HL-60 (cell line): ENCODE measurements at regions not wholly inside any gene's neighbourhood (a gene's known extent, or its start where the extent isn't known, plus 50 kb on each side); places are given as distances from the start of the nearest gene placed in this dataset.

Experiments
- CTCF ChIP-seq: IDR thresholded peaks from one replicate; pipeline ENCODE4 v1.5.1; 2011; ENCODE audit warnings: low read length, control low read depth, inconsistent platforms; ENCODE audit not compliant: insufficient read depth
- GABPA ChIP-seq: IDR thresholded peaks from 2 replicates; pipeline ENCODE4 v1.6.1; 2012; ENCODE audit warnings: low read depth

DNA sequence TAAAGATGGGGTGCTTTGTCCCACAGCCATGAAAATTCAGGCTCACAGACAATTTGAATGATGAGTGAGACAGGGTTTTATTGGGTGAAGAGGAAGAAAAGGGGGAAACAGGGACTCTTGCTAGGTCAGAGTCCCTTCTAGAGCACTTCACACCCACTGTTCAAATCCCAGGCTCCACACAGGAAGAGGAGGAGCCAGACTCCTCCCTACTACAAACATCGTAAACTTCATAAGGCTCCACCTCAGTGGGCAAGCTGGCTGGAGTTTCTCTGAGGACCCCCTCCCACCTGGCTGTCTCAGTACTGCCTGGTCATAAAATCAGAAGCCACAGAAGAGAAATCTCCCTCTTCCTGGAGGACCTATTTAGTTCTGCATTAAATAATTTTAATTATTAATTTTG lies 80.3 kb upstream of the KCNMB2 start:
- no peak for TF ChIP-seq GABPA
- no peak for TF ChIP-seq CTCF
